ENCODE measurements at regions not wholly inside any gene's neighbourhood (a gene's known extent, or its start where the extent isn't known, plus 50 kb on each side); places are given as distances from the start of the nearest gene placed in this dataset.

DNA sequence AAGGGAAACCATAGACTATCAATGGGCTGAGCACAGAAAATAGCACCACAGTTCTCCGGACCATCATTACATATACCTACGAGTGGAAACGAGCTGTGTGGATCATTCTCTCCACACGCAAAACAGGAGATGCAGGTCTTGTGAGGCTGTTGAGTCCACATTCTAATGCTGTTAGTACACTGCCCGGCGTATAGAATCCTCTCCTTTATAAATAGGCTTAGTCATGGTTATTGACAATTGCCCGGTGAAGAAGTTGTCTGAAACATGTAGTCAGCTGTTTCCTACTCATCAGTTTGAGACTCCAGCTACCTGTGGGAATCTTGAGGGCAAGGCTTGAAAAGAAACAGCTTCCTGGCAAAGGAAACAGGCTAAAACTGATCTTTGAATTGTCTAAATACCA is 602.0 kb upstream of the EDIL3 start:
- TF ChIP-seq EP300 (IDR thresholded peaks at IDR 0.05; ENCODE audit: borderline replicate concordance), result no peak
- no peak for TF ChIP-seq EGR1 (IDR thresholded peaks at IDR 0.05)
- TF ChIP-seq, protein P1, sequence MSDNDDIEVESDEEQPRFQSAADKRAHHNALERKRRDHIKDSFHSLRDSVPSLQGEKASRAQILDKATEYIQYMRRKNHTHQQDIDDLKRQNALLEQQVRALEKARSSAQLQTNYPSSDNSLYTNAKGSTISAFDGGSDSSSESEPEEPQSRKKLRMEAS (IDR thresholded peaks at IDR 0.05), result no peak
- no peak for TF ChIP-seq NFIC (IDR thresholded peaks at IDR 0.05)
- no peak for TF ChIP-seq YY1 (IDR thresholded peaks at IDR 0.05; ENCODE audit: low read depth)
- no peak for TF ChIP-seq REST (IDR thresholded peaks at IDR 0.05; ENCODE audit: low read depth)
- TF ChIP-seq TEAD4 (IDR thresholded peaks at IDR 0.05), result no peak
- no peak for TF ChIP-seq ZBTB7A (IDR thresholded peaks at IDR 0.05; ENCODE audit: low read depth)
